Spleen (tissue), 11 donors: ENCODE measurements at regions not wholly inside any gene's neighbourhood (a gene's known extent, or its start where the extent isn't known, plus 50 kb on each side); places are given as distances from the start of the nearest gene placed in this dataset.

Source experiments
- DNase-seq: peaks from one replicate; pipeline ENCODE4 v3.0.0-alpha.2; 2020
- H3K27ac ChIP-seq, 8 donors: fragments of 200-600 bp; sonication (generic) in 7 of 8; 1 replicate in 4 of 8; 2 replicates in 4 of 8; pipeline versions ENCODE4 v1.5.0 to v1.8.0; 2016 to 2021; ENCODE audit warnings: inconsistent platforms in 4 of 8, mild to moderate bottlenecking in 4 of 8, moderate library complexity in 1 of 8
- H3K27me3 ChIP-seq, 7 donors: fragments of 200-600 bp; sonication (generic) in 6 of 7; replicated peaks in 1 of 7; 1 replicate in 4 of 7; 2 replicates in 3 of 7; pipeline versions ENCODE4 v1.5.0 to v1.8.0; 2016 to 2021; ENCODE audit warnings: inconsistent platforms in 3 of 7, mild to moderate bottlenecking in 1 of 7
- H3K36me3 ChIP-seq, 6 donors: fragments of 200-600 bp; sonication (generic) in 5 of 6; 1 replicate in 4 of 6; 2 replicates in 2 of 6; pipeline versions ENCODE4 v1.5.0 to v1.8.0; 2016 to 2021; ENCODE audit warnings: inconsistent platforms in 2 of 6
- H3K4me1 ChIP-seq, 6 donors: fragments of 200-600 bp; sonication (generic) in 5 of 6; 1 replicate in 3 of 6; 2 replicates in 3 of 6; pipeline versions ENCODE4 v1.5.0 to v1.8.0; 2016 to 2021; ENCODE audit warnings: inconsistent platforms in 3 of 6
- H3K4me3 ChIP-seq, 8 donors: fragments of 200-600 bp; sonication (generic) in 7 of 8; 1 replicate in 4 of 8; 2 replicates in 4 of 8; pipeline versions ENCODE4 v1.5.0 to v1.8.0; 2016 to 2021; ENCODE audit warnings: inconsistent platforms in 4 of 8, mild to moderate bottlenecking in 4 of 8, moderate library complexity in 2 of 8
- H3K9me3 ChIP-seq, 8 donors: fragments of 200-600 bp; sonication (generic) in 7 of 8; 1 replicate in 4 of 8; 2 replicates in 4 of 8; pipeline versions ENCODE4 v1.5.0 to v1.8.0; 2016 to 2021; ENCODE audit warnings: inconsistent platforms in 4 of 8
- POLR2A ChIP-seq, 3 donors: fragments of 450-650 bp; IDR thresholded peaks; one replicate each; pipeline ENCODE4 v1.5.1; 2017; ENCODE audit warnings: antibody characterized with exemption in 3 of 3, mild to moderate bottlenecking in 1 of 3
- POLR2AphosphoS5 ChIP-seq, 3 donors: sonication (generic); formaldehyde crosslinking; IDR thresholded peaks; one replicate each; pipeline ENCODE4 v1.5.1; 2017; ENCODE audit warnings: antibody characterized with exemption in 3 of 3
- WGBS, 5 donors: extraction: QIAGEN DNeasy Blood & Tissue Kit in 3 of 5; methylation state at CpG; one replicate each; pipeline versions ENCODE4 v1.1.5 to v1.1.7; 2013 to 2018; 5-methylcytosine and 5-hydroxymethylcytosine counted together
- intact Hi-C: fragments of 100-400 bp; cut with DNase I; formaldehyde crosslinking; loops from one replicate; pipeline ENCODE4 v1.15.0; 2023; ENCODE audit warnings: low total_unique reads
- TF ChIP-seq, protein P1 (sequence below), 11 experiments: fragments of 200-600 bp in 7 of 11; fragments of 450-650 bp in 4 of 11; sonication (generic) in 4 of 11; IDR thresholded peaks in 8 of 11; conservative IDR thresholded peaks in 3 of 11; 1 replicate in 7 of 11; 2 replicates in 4 of 11; pipeline versions ENCODE4 v1.4.0 to v1.8.0; 2016 to 2021; ENCODE audit warnings: antibody characterized with exemption in 11 of 11, inconsistent platforms in 4 of 11, mild to moderate bottlenecking in 1 of 11
- donor health status: healthy with polysubstance abuse.
- donor health status: DM: no; HTN: no; CAD: no; lungs with moderate emphysema.
- donor health status: DM: no; HTN: no; CAD: no.
- donor health status: Bipolar disorder and iron deficiency.
- donor health status: healthy.
- donor health status: DM: no; HTN: no; CAD: no.
- donor health status: DM: yes; HTN: yes; CAD: no.

DNA sequence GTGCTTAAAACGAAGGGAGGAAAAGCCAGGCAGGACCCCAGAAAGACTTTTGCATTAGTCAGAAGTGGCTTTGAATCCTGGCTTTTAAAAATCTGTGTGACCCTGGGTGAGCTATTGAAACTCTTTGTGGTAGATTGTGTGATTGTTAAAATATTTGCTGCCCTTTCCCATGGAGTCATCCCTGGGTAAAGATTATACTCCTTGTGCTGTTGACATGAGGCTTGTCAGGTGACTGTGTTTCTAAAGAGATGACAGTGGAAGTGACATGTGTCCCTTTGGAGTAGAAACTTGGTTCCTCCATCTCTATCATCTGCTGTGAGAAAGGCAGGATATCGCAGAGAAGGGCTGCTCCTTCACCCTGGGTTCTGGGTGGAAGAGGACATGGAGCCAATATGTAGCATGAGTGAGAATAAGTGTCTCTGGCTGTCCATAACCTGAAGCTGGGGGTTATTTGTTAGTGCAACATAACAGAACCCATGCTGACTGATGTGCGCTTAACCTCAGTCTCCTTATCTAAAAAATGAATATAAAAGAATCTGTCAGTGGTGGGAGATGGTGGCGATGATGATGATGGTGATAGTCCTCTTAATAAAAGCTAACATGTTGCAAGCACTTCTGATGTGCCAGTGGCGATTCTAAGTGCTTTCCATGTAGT is 187.6 kb downstream of the RHOU start:
- Histone ChIP-seq H3K27ac (no peak overlapping the region), H3K4me1 (peaks cover 0 to 21% (median 3%) of the 10 kb centered on the region in 6 donors), H3K9me3 (peaks cover 0 to 7% (median 0%) of the 10 kb centered on the region in 8 donors), H3K27me3 (no peaks in the 10 kb centered on the region), H3K4me3 (no peak overlapping the region), H3K36me3 (no peaks in the 10 kb centered on the region)
- DNase-seq = no peak
- intact Hi-C loops = no loop called here
- 90 to 93% (median 91%) methylated on average over 5 of the region's 5 CpGs for WGBS, 5 donors
- TF ChIP-seq, protein P1, sequence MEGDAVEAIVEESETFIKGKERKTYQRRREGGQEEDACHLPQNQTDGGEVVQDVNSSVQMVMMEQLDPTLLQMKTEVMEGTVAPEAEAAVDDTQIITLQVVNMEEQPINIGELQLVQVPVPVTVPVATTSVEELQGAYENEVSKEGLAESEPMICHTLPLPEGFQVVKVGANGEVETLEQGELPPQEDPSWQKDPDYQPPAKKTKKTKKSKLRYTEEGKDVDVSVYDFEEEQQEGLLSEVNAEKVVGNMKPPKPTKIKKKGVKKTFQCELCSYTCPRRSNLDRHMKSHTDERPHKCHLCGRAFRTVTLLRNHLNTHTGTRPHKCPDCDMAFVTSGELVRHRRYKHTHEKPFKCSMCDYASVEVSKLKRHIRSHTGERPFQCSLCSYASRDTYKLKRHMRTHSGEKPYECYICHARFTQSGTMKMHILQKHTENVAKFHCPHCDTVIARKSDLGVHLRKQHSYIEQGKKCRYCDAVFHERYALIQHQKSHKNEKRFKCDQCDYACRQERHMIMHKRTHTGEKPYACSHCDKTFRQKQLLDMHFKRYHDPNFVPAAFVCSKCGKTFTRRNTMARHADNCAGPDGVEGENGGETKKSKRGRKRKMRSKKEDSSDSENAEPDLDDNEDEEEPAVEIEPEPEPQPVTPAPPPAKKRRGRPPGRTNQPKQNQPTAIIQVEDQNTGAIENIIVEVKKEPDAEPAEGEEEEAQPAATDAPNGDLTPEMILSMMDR (IDR thresholded peaks at IDR 0.05 in 8 of 11, conservative IDR thresholded peaks at IDR 0.05 in 3 of 11) = no peak
- TF ChIP-seq POLR2AphosphoS5 (IDR thresholded peaks at IDR 0.05) (no peak), POLR2A (IDR thresholded peaks at IDR 0.05) (no peak)

DNA sequence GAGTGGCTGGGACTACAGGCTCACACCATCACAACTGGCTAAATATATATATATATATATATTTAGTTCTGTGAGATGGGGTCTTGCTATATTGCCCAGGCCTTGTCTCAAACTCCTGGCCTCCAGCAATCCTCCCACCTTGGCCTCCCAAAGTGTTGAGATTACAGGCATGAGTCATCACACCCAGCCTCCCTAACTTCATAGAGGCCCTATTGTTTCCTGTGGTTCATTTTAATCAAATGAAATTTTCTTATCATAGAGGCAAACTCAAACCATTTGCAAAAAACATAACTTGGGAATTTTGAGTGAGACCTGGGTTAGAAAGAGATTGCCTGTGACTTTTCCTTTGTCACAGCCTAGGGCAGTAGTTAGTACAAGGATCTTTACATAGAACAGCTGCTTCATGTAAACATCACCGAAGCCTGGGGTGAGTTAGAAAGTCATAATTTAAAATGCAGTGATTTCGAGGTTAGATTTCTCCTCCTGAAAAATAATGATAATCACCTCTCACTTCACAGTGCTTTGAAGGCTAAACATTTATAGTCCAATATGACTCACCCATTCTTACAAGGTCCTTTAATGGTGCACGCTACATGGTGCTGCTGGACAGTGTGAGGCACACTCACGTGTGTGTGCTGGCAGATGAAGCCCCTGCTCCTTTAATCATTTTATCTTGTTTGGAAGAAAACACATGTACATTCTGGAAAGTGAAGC is 188.9 kb downstream of the RHOU start:
- peaks cover 0 to 9% (median 2%) of the 10 kb centered on the region in 8 donors for H3K9me3 ChIP-seq
- no peaks in the 10 kb centered on the region for H3K36me3 ChIP-seq
- no peak overlapping the region for H3K4me3 ChIP-seq
- TF ChIP-seq POLR2AphosphoS5 (IDR thresholded peaks at IDR 0.05) (no peak), POLR2A (IDR thresholded peaks at IDR 0.05) (no peak)
- H3K27ac ChIP-seq = no peak overlapping the region
- no peak for DNase-seq
- H3K4me1 ChIP-seq = peaks cover 0 to 21% (median 3%) of the 10 kb centered on the region in 6 donors
- no peaks in the 10 kb centered on the region for H3K27me3 ChIP-seq
- intact Hi-C loops = no loop called here
- 77 to 90% (median 86%) methylated on average over 4 of the region's 4 CpGs for WGBS, 5 donors

DNA sequence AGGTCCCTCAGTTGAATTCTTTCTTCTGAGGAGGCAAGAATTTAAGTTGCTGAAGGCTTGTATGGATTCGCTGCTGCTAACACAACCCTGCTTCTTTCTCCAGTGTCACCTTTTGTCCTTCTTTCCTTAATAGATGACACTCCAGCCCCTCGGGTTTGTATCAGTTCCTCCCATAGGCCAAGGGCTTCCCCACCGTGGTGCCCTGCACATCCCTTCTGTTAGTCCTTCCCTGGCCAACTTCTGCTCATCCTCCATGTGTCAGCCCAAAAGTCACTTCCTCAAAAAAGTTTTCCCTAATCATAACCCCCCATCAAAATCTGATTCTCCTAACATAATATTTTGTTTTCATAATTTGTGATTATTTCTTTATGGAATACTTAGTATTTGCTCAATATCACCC is 190.4 kb downstream of the RHOU start:
- Histone ChIP-seq H3K9me3 (peaks cover 0 to 19% (median 12%) of the 10 kb centered on the region in 8 donors), H3K4me1 (peaks cover 0 to 13% (median 2%) of the 10 kb centered on the region in 6 donors), H3K4me3 (no peak overlapping the region), H3K36me3 (no peaks in the 10 kb centered on the region), H3K27ac (no peak overlapping the region), H3K27me3 (no peaks in the 10 kb centered on the region)
- no peak for DNase-seq
- intact Hi-C loops = no loop called here
- TF ChIP-seq POLR2AphosphoS5 (IDR thresholded peaks at IDR 0.05) (no peak), POLR2A (IDR thresholded peaks at IDR 0.05) (no peak)
- TF ChIP-seq, protein P1 (IDR thresholded peaks at IDR 0.05 in 8 of 11, conservative IDR thresholded peaks at IDR 0.05 in 3 of 11) = no peak
- WGBS, 5 donors = 67 to 81% (median 78%) methylated on average over 3 of the region's 3 CpGs

- Histone ChIP-seq H3K27me3 (no peaks in the 10 kb centered on the region), H3K9me3 (peaks cover 0 to 19% (median 12%) of the 10 kb centered on the region in 8 donors), H3K27ac (no peak overlapping the region), H3K4me1 (no peaks in the 10 kb centered on the region), H3K36me3 (no peaks in the 10 kb centered on the region), H3K4me3 (no peak overlapping the region)
- 75 to 82% (median 78%) methylated on average over 4 of the region's 4 CpGs for WGBS, 5 donors
- intact Hi-C loops = no loop called here
- DNase-seq = no peak
- TF ChIP-seq POLR2A (IDR thresholded peaks at IDR 0.05) = no peak
- TF ChIP-seq, protein P1 (IDR thresholded peaks at IDR 0.05 in 8 of 11, conservative IDR thresholded peaks at IDR 0.05 in 3 of 11) = no peak
- no peak for TF ChIP-seq POLR2AphosphoS5 (IDR thresholded peaks at IDR 0.05)
These were observed 192.1 kb downstream of the RHOU start for GRCh38 chr1:228927421-228927820.
